ENCODE measurements at regions not wholly inside any gene's neighbourhood (a gene's known extent, or its start where the extent isn't known, plus 50 kb on each side); places are given as distances from the start of the nearest gene placed in this dataset.

DNA sequence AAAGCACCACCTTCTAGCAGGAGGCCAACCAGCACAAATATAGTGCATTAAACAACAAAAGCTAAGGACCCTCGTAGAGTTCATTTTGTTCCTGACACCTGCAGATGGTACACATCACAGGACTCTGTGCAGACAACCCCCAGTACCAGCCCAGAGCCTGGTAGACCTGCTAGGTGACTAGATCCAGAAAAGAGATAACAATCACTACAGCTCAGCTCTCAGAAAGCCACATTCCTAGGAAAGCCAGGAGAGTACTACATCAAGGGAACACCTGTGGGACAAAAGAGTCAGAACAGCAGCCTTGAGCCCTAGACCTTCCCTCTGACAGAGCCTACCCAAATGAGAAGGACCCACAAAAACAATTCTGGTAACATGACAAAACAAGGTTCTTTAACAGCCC is 344.7 kb upstream of the PTBP2 start:
- H3K4me3 ChIP-seq (ENCODE audit: low read depth, low read length): no peak overlapping the region
- DNase-seq (ENCODE audit: low read depth): no peak
- TF ChIP-seq, protein P1, sequence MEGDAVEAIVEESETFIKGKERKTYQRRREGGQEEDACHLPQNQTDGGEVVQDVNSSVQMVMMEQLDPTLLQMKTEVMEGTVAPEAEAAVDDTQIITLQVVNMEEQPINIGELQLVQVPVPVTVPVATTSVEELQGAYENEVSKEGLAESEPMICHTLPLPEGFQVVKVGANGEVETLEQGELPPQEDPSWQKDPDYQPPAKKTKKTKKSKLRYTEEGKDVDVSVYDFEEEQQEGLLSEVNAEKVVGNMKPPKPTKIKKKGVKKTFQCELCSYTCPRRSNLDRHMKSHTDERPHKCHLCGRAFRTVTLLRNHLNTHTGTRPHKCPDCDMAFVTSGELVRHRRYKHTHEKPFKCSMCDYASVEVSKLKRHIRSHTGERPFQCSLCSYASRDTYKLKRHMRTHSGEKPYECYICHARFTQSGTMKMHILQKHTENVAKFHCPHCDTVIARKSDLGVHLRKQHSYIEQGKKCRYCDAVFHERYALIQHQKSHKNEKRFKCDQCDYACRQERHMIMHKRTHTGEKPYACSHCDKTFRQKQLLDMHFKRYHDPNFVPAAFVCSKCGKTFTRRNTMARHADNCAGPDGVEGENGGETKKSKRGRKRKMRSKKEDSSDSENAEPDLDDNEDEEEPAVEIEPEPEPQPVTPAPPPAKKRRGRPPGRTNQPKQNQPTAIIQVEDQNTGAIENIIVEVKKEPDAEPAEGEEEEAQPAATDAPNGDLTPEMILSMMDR (IDR thresholded peaks at IDR 0.05; ENCODE audit: control insufficient read depth, extremely low read depth, insufficient read depth): no peak

DNA sequence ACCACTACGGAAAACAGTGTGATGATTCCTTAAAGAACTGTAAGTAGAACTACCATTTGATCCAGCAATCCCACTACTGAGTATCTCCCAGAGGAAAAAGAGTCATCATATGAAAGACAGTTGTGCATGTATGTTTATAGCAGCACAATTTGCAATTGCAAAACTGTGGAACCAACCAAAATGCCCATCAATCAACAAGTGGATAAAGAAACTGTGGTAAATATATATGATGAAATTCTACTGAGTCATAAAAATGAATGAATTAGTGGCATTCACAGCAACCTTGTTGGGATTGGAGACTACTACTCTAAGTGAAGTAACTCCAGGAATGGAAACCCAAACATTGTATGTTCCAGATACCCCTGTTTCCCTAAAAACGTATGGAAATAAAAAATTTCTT is 337.0 kb upstream of the PTBP2 start:
- TF ChIP-seq, protein P1 (IDR thresholded peaks at IDR 0.05; ENCODE audit: control insufficient read depth, extremely low read depth, insufficient read depth): no peak
- no peak for DNase-seq (ENCODE audit: low read depth)
- H3K4me3 ChIP-seq (ENCODE audit: low read depth, low read length): no peak overlapping the region

- TF ChIP-seq, protein P1 (IDR thresholded peaks at IDR 0.05; ENCODE audit: control insufficient read depth, extremely low read depth, insufficient read depth): no peak
- no peak overlapping the region for H3K4me3 ChIP-seq (ENCODE audit: low read depth, low read length)
- no peak for DNase-seq (ENCODE audit: low read depth)
These were observed 333.8 kb upstream of the PTBP2 start for GRCh38 chr1:96387785-96388184.

- TF ChIP-seq, protein P1 (IDR thresholded peaks at IDR 0.05; ENCODE audit: control insufficient read depth, extremely low read depth, insufficient read depth): no peak
- no peak overlapping the region for H3K4me3 ChIP-seq (ENCODE audit: low read depth, low read length)
- no peak for DNase-seq (ENCODE audit: low read depth)
These were observed 332.9 kb upstream of the PTBP2 start for GRCh38 chr1:96388421-96389310.

GRCh38 chr1:96400089-96400488 is 321.5 kb upstream of the PTBP2 start:
- DNase-seq (ENCODE audit: low read depth): no peak
- TF ChIP-seq, protein P1 (IDR thresholded peaks at IDR 0.05; ENCODE audit: control insufficient read depth, extremely low read depth, insufficient read depth): no peak
- no peak overlapping the region for H3K4me3 ChIP-seq (ENCODE audit: low read depth, low read length)

- TF ChIP-seq, protein P1 (IDR thresholded peaks at IDR 0.05; ENCODE audit: control insufficient read depth, extremely low read depth, insufficient read depth): no peak
- no peak overlapping the region for H3K4me3 ChIP-seq (ENCODE audit: low read depth, low read length)
- no peak for DNase-seq (ENCODE audit: low read depth)
These were observed 312.5 kb upstream of the PTBP2 start for GRCh38 chr1:96409087-96409486.

GRCh38 chr1:96409689-96410088 is 311.9 kb upstream of the PTBP2 start:
- TF ChIP-seq, protein P1 (IDR thresholded peaks at IDR 0.05; ENCODE audit: control insufficient read depth, extremely low read depth, insufficient read depth): no peak

More at GRCh38 chr1:96409689-96410088, 311.9 kb upstream of the PTBP2 start:
- DNase-seq (ENCODE audit: low read depth): no peak
- H3K4me3 ChIP-seq (ENCODE audit: low read depth, low read length): no peak overlapping the region
